Testis (tissue), 2 donors: ENCODE measurements at regions not wholly inside any gene's neighbourhood (a gene's known extent, or its start where the extent isn't known, plus 50 kb on each side); places are given as distances from the start of the nearest gene placed in this dataset.

Experiments
- POLR2A ChIP-seq: fragments of 450-650 bp; IDR thresholded peaks from one replicate; pipeline ENCODE4 v1.6.1; 2017; ENCODE audit warnings: antibody characterized with exemption, mild to moderate bottlenecking, moderate library complexity
- TF ChIP-seq, protein P1 (sequence below), 3 experiments: fragments of 450-650 bp in 2 of 3; fragments of 200-600 bp in 1 of 3; sonication (generic) in 1 of 3; IDR thresholded peaks; one replicate each; pipeline ENCODE4 v1.5.1; 2016 to 2019; ENCODE audit warnings: antibody characterized with exemption in 3 of 3, mild to moderate bottlenecking in 2 of 3, moderate library complexity in 1 of 3

DNA sequence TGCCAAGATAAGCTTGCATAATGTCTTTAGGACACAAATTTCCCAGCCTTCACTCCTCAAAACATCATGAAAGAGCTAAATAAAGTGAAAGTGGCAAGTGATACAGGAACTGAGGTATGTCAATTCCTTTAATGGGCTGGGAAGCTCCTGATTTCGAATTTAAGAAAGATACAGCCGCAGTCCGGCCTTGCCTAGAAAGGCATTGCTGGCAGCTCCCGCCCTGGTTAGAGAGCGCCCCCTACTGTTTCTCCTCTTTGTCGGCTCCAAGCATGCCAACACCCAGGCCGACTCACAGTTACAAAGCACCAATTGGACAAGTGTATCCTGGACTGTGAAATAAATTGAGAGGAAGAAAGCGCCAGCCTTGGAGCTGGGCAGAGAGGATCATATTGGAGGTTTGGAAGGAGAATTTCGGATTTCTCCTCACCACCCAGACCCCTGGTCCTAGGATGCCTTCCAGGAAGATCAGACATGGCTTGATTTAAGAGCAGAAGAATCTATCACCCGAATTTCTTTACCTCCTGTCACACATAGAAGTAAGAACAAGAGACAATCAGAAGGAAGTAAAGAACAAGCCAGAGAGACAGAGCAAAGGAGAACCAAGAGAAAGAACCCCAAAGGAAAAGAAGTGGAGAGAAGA is 84.0 kb downstream of the FAM76B start:
- no peak for TF ChIP-seq POLR2A
- TF ChIP-seq, protein P1, sequence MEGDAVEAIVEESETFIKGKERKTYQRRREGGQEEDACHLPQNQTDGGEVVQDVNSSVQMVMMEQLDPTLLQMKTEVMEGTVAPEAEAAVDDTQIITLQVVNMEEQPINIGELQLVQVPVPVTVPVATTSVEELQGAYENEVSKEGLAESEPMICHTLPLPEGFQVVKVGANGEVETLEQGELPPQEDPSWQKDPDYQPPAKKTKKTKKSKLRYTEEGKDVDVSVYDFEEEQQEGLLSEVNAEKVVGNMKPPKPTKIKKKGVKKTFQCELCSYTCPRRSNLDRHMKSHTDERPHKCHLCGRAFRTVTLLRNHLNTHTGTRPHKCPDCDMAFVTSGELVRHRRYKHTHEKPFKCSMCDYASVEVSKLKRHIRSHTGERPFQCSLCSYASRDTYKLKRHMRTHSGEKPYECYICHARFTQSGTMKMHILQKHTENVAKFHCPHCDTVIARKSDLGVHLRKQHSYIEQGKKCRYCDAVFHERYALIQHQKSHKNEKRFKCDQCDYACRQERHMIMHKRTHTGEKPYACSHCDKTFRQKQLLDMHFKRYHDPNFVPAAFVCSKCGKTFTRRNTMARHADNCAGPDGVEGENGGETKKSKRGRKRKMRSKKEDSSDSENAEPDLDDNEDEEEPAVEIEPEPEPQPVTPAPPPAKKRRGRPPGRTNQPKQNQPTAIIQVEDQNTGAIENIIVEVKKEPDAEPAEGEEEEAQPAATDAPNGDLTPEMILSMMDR (IDR thresholded peaks at IDR 0.05), result peak; percentile 87 to 95 (median 92)
